ENCODE measurements at regions not wholly inside any gene's neighbourhood (a gene's known extent, or its start where the extent isn't known, plus 50 kb on each side); places are given as distances from the start of the nearest gene placed in this dataset.
"Not testable (repeated sequence)": the region's sequence is repeated elsewhere in the genome, so short reads cannot be mapped to it uniquely, and the experiment has no call there.

DNA sequence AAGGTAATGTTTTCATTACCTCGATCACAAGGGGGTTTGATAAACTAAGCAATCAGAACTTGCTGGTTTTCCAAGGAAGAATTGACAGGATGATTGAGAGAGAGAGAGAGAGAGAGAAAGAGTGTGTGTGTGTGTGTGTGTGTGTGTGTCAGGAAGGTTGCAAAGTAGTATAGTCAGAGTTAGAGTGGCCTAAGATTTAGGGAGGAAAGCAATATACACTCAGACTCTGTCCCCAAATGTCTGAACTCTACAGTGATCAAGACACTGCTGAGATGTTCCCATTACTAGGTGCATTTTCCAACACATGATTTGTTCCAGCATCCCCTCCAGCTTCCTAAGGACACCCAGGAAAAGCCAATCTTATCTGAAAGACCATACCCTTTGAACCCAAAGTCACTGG is 1074.1 kb downstream of the BCL11B start:
- Histone ChIP-seq H3K27ac (no peak overlapping the region), H3K9me3 (replicated peaks) (no peaks in the 10 kb centered on the region), H3K4me3 (no peak overlapping the region), H3K4me1 (no peaks in the 10 kb centered on the region), H3K36me3 (no peaks in the 10 kb centered on the region), H3K27me3 (no peaks in the 10 kb centered on the region)
- no peak for DNase-seq

DNA sequence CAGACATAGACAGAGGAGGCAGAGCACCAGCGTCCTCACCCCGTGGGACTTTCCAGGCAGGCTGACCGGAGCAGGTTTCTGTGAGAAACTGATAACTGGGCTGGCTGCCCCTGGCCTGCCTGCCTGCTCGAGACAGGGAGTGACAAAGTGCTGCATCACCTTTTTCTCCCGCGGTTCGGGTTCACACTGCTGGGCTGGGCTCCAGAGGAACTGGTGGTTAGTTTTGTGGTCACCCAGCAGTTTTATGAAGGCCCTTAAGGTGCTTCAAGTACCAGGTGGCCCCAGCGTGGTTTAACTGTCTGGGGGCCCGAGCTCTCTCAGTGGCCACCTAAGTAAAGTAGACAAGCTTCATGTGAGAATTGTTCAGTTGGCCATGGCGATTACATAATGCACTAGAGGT is 1073.6 kb downstream of the BCL11B start:
- Histone ChIP-seq H3K36me3 (no peaks in the 10 kb centered on the region), H3K4me3 (no peak overlapping the region), H3K27ac (no peak overlapping the region), H3K9me3 (replicated peaks) (no peaks in the 10 kb centered on the region), H3K27me3 (no peaks in the 10 kb centered on the region), H3K4me1 (no peaks in the 10 kb centered on the region)
- DNase-seq, result no peak

DNA sequence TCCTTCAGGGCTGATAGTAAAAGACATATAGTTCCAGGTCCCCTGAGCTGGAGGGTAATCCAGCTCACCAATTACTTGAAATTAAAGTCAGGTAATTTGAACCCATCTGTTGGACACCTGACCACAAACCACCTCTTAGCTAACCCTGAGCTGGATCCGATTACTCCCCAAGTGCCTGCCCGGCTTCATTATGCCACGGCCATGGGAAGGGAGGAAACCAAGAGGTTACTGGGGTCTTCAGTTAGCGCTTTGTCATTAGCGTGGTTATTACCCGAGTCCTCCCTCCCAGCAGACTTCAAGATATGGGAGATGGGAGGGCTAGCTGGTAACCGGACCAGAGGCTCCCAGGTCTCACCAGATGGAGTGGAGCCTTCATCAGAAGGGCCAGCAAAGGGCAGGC is 1071.4 kb downstream of the BCL11B start:
- Histone ChIP-seq H3K9me3 (replicated peaks) (no peaks in the 10 kb centered on the region), H3K27ac (no peak overlapping the region), H3K36me3 (no peaks in the 10 kb centered on the region), H3K27me3 (no peaks in the 10 kb centered on the region), H3K4me1 (no peaks in the 10 kb centered on the region), H3K4me3 (no peak overlapping the region)
- DNase-seq, result no peak

DNA sequence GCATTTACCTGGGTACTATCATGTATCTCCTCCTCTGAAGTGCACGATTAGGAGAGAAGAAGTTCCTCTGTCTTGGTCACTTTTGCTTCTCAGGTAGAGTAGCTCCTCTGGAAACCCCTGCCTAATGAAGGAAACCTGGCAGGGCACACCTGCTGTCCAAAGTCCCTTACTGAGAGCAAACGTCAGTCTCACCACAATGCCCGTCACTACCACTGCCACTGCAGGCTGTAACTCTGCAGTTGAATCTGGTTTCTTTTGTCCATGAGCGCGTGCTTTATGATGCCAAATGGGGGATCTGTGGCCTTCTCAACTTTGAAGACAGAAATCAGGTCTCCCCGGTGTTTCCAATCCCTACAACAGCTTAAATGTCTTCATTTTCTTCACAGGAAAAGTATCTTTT is 1068.6 kb downstream of the BCL11B start:
- Histone ChIP-seq H3K27me3 (no peaks in the 10 kb centered on the region), H3K27ac (no peak overlapping the region), H3K9me3 (replicated peaks) (no peaks in the 10 kb centered on the region), H3K4me1 (no peaks in the 10 kb centered on the region), H3K4me3 (no peak overlapping the region), H3K36me3 (no peaks in the 10 kb centered on the region)
- DNase-seq, result no peak

DNA sequence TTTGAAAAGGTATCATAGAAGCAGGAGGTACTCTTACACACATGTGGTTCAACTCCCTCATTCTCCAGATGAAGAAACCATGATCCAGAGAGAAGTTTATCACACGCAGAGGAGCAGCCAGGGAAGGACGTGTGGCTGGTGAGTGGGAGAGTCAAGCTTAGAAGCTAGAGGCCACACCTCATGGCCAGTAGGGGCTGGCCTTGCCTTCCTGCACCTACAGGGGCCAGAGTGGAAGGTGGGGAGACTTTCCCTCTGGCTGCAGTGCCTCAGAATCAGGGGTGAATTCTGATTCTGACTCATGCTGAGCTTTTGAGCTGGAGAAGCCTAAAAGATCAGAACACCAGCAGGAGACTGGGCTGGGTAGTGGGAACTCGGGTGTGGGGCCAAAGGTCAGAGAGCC is 1067.9 kb downstream of the BCL11B start:
- H3K4me1 ChIP-seq, result no peaks in the 10 kb centered on the region
- H3K27ac ChIP-seq, result no peak overlapping the region
- no peak for DNase-seq
- H3K27me3 ChIP-seq, result no peaks in the 10 kb centered on the region
- H3K9me3 ChIP-seq (replicated peaks), result no peaks in the 10 kb centered on the region
- no peak overlapping the region for H3K4me3 ChIP-seq
- no peaks in the 10 kb centered on the region for H3K36me3 ChIP-seq

DNA sequence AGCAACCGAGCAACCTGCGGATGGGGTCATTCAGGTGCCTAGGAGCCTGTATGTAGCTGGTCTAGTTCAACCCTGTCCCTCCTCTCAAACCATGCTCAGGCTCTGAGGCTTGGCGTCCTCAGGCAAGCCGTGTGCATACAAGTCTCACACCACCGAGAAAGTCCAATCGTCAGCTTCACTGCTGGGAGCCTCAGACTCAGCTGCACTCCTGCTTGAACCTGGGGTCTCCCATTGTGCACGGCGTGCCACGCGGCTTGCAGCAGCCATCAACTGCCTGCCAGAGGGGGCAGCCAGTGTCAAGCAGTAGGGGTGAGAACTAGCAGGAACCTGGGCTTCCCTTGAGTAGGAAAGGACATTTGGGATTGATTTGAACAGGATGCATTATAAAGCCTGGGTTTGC is 1064.6 kb downstream of the BCL11B start:
- H3K9me3 ChIP-seq (replicated peaks), result no peaks in the 10 kb centered on the region
- no peaks in the 10 kb centered on the region for H3K36me3 ChIP-seq
- no peak for DNase-seq
- H3K4me3 ChIP-seq, result no peak overlapping the region
- H3K4me1 ChIP-seq, result no peaks in the 10 kb centered on the region
- no peak overlapping the region for H3K27ac ChIP-seq
- no peaks in the 10 kb centered on the region for H3K27me3 ChIP-seq

DNA sequence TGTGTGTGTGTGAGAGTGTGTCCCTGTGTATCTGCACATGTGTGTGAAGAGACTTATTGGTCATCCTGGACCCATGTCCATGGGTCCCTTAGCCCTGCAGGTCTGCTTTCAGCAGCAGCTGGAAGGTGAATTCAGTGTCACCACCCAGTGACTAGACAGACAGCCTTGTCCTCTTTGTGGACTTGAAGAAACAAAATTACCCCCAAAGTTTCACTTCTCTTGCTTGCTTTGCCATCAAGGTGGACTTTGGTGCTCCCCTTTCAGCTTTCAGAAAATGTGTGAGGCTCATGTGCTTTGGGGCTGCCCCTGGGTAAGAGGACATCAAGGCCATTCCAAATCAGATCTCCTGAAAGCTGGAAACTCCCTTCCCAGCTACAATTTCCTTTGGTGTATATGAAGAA is 1063.8 kb downstream of the BCL11B start:
- no peak overlapping the region for H3K27ac ChIP-seq
- H3K4me1 ChIP-seq, result no peaks in the 10 kb centered on the region
- H3K36me3 ChIP-seq, result no peaks in the 10 kb centered on the region
- H3K27me3 ChIP-seq, result no peaks in the 10 kb centered on the region
- H3K9me3 ChIP-seq (replicated peaks), result no peaks in the 10 kb centered on the region
- DNase-seq, result no peak
- no peak overlapping the region for H3K4me3 ChIP-seq

DNA sequence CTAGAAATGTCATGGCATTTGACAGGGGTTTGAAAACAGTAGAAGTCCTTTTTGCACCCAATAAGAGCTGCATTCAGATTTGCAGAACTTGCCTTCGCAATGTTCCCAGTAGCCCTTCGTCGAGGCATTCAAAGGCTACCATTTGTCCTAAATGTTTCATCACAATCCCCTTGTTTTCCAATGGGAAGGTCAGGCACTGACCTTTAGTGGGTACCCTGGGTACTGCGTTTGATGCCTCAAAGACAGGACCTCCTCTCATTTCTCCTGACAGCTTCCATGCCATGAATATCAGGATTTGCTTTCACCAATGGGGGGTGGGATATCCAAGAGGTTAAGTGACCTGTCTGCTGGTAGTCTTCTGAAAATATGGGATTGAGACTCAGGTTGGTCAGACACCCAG is 1063.1 kb downstream of the BCL11B start:
- DNase-seq, result no peak

DNA sequence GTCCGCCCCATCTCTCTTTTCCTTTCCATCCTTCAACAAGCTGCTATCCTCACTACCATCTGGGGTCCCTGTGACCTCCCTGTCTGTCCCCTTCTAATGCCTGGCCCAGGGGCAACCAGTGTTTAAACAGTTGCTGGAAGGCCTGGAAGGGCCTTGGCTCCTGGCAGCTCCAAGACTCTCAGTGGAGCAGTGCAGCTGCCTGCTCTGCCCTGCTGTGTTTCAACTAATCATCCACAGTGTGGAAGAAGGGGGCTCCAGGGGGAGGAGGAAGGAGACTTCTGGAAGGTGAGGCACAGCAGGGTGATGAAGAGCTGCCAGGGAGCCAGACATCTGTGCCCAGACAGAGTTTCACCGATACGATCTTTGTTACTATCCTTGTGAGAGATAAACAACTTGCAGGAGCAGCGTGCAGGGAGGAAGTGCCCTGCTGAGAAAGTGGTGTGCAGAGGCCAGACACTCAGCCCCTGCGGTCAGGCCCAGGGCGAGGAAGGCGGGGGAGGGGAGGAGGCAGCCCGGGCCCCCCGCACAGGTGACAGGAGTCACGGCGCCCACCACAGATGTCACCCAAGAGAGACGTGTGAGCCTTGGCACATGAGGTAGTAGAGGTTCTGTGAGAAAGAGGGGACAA is 1061.8 kb downstream of the BCL11B start:
- no peak overlapping the region for H3K27ac ChIP-seq
- no peaks in the 10 kb centered on the region for H3K9me3 ChIP-seq (replicated peaks)
- no peaks in the 10 kb centered on the region for H3K27me3 ChIP-seq
- DNase-seq, result no peak
- no peaks in the 10 kb centered on the region for H3K4me1 ChIP-seq
- no peaks in the 10 kb centered on the region for H3K36me3 ChIP-seq
- no peak overlapping the region for H3K4me3 ChIP-seq

More for the DNA sequence above, 1063.1 kb downstream of the BCL11B start:
- no peaks in the 10 kb centered on the region for H3K9me3 ChIP-seq (replicated peaks)
- no peak overlapping the region for H3K4me3 ChIP-seq
- H3K36me3 ChIP-seq, result no peaks in the 10 kb centered on the region
- no peaks in the 10 kb centered on the region for H3K27me3 ChIP-seq
- H3K4me1 ChIP-seq, result no peaks in the 10 kb centered on the region
- no peak overlapping the region for H3K27ac ChIP-seq

DNA sequence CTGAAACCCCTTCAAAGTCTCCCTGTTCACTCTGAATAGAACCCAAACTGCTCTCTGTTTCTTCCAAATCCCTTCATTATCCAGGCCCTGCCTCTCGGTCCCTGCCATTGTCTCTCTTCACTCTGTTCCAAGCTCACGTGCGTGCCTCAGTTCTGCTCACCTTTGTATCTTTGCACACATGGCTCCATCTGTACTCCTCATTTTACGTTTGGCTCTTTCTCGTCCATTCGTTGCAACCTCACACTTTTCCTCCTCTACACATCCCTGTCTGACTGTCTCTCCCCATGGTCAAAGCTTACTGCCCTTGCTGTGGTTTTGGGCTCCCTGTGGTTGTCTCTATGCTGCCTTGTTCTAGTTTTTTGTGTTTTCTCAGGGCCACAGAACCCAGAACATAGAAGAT is 1054.5 kb downstream of the BCL11B start:
- DNase-seq, result no peak
- Histone ChIP-seq H3K36me3 (no peaks in the 10 kb centered on the region), H3K4me3 (no peak overlapping the region), H3K27ac (no peak overlapping the region), H3K27me3 (no peaks in the 10 kb centered on the region), H3K4me1 (no peaks in the 10 kb centered on the region), H3K9me3 (replicated peaks) (no peaks in the 10 kb centered on the region)

DNA sequence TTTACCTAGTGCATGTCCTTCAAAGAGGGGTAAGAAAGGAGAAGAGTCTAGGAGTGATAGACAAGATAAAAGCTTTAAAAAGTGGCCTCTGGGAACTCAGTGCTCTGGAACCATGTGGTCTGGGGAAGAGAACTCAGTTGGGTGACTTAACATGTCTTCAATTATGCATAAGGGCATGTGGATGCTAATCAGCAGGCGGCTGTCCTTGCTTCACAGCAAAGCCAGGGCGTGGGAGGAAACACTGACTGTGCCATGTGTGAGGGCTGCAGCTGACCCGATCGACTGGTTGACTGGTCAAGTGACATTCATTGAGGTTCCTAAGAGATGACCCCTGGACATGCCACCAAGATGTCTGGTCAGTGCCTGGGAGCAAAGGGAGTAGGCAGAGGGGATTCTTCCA is 1053.8 kb downstream of the BCL11B start:
- no peaks in the 10 kb centered on the region for H3K4me1 ChIP-seq
- H3K9me3 ChIP-seq (replicated peaks), result no peaks in the 10 kb centered on the region
- no peak for DNase-seq
- H3K27me3 ChIP-seq, result no peaks in the 10 kb centered on the region
- H3K36me3 ChIP-seq, result no peaks in the 10 kb centered on the region
- H3K27ac ChIP-seq, result no peak overlapping the region
- no peak overlapping the region for H3K4me3 ChIP-seq

DNA sequence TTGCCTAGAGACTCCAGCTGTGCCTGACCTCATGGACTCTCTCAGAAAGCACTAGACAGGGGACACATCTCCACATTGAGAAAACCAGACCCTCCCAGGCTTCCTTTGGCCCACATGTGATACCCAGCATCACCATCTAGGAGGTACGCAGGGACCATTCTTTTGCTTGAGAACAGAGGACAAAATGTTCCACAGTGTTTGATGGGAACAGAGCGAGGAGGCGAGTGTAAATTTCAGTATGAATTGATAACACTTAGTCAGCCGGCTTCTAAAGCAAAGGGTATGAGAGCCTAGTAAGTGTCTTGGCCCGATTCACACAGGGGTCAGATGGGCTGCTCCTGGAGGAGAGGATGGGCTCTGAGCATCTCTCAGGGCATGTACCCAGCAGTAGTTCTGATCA is 1052.4 kb downstream of the BCL11B start:
- Histone ChIP-seq H3K36me3 (no peaks in the 10 kb centered on the region), H3K27ac (no peak overlapping the region), H3K4me3 (no peak overlapping the region), H3K27me3 (no peaks in the 10 kb centered on the region), H3K9me3 (replicated peaks) (no peaks in the 10 kb centered on the region), H3K4me1 (no peaks in the 10 kb centered on the region)
- DNase-seq, result no peak

DNA sequence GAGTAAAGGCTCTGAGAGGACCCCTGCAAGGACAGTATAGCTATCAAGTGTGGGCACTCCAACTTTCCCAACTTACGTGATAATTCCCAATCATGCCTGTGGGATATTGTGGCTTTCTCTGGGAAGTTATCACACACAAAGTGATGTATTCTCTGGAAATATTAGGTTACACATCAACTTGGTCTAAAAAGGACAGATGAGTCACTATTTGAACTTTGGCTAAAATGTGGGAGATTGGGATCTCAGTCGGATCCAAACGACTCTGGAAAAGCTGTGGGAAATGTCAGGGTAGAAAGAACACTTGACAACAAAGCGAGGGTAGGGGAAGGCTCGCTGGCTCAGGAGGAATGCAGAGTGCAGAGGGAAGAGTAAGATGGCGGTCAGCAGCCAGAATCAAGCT is 1048.9 kb downstream of the BCL11B start:
- Histone ChIP-seq H3K4me3 (no peak overlapping the region), H3K27ac (no peak overlapping the region), H3K36me3 (no peaks in the 10 kb centered on the region), H3K4me1 (no peaks in the 10 kb centered on the region), H3K27me3 (no peaks in the 10 kb centered on the region), H3K9me3 (replicated peaks) (no peaks in the 10 kb centered on the region)
- no peak for DNase-seq

DNA sequence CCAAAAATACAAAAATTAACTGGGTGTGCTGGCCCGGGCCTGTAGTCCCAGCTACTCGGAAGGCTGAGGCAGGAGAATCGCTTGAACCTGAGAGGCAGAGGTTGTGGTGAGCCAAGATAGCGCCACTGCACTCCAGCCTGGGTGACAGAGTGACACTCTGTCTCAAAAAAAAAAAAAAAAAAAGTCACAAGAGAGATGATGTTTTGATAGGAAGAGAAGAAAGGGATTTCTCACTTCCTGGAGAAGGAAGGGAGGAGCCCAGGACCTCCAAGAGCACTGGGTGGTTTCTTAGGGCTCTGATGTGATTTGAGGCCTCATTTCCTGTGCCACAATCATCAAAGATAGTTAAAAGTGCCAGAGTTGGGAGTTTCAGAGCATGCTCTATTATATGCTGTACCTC is 1048.3 kb downstream of the BCL11B start:
- not testable (repeated sequence) for DNase-seq; H3K4me3 ChIP-seq; H3K9me3 ChIP-seq (replicated peaks); H3K27ac ChIP-seq; H3K36me3 ChIP-seq; H3K27me3 ChIP-seq; H3K4me1 ChIP-seq

DNA sequence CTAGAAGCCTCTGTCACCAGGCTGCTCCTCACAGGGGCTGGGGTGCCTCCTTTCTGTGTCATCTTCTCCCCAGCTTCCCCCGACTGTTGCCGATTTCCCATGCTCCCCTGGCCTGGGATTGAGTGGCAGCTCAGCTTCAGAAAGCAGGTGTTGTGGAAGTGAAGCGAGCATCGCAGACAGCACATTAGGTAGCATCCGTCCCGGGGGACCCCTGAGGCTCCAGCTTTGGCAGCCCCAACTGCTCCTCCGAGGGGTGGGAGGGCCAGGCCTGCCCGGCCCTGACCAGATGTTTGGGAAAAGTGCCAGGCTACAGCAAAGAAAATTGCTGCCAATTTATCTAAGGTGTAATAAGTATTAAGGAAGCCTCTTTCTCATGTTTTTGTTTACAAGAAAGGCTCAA is 1045.6 kb downstream of the BCL11B start:
- no peaks in the 10 kb centered on the region for H3K36me3 ChIP-seq
- H3K27me3 ChIP-seq, result no peaks in the 10 kb centered on the region
- H3K4me1 ChIP-seq, result no peaks in the 10 kb centered on the region
- H3K4me3 ChIP-seq, result no peak overlapping the region
- no peaks in the 10 kb centered on the region for H3K9me3 ChIP-seq (replicated peaks)
- peak; percentile 69 to 76 for DNase-seq
- no peak overlapping the region for H3K27ac ChIP-seq

DNA sequence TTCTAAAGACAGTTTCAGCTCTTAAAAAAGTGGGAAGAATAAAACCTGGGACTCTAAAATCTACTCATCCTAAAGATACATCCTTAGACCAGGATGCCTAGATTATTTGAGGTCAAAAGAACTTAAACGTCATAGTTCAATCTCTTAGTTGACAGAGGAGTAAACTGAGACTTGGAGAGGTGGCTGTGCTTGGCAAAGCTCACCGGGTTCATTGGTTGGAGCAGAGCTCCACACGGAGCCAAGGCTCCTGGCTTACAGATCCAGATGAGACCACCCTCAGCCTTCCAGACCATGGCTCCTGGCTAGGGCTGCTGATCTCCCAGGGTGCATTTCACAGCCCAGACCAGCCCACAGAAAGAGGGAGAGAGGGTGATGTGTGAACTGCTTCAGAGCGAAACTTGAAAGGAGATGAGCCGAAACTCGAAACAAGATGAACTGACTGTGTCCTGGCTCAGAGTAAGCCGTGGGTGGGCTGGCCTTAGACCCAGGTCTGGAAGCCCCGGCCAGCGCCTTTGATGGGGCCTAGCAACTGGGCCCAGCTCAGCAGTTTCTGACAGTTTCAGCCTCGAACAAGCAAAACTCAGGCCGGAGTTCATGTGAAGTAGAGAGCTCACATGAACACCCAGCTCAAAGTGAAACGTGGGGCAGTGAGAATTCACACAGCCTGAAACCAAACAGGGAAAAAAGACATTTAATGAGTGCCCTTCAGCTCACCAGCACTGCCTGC is 1044.8 kb downstream of the BCL11B start:
- H3K4me1 ChIP-seq, result no peaks in the 10 kb centered on the region
- no peaks in the 10 kb centered on the region for H3K36me3 ChIP-seq
- H3K9me3 ChIP-seq (replicated peaks), result no peaks in the 10 kb centered on the region
- no peak for DNase-seq
- H3K27me3 ChIP-seq, result no peaks in the 10 kb centered on the region
- H3K4me3 ChIP-seq, result no peak overlapping the region
- H3K27ac ChIP-seq, result no peak overlapping the region
